CMK (cell line): ENCODE measurements at regions not wholly inside any gene's neighbourhood (a gene's known extent, or its start where the extent isn't known, plus 50 kb on each side); places are given as distances from the start of the nearest gene placed in this dataset.
"Not testable (repeated sequence)": the region's sequence is repeated elsewhere in the genome, so short reads cannot be mapped to it uniquely, and the experiment has no call there.

Experiments
- DNase-seq: peaks from one replicate; pipeline ENCODE4 v3.0.0-alpha.2; 2010; ENCODE audit warnings: low read depth

GRCh38 chr5:44048276-44048984 is 340.8 kb downstream of the FGF10 start:
- DNase-seq, result no peak

- no peak for DNase-seq
Observed at GRCh38 chr5:44046619-44047364, 342.4 kb downstream of the FGF10 start.

GRCh38 chr5:44044549-44044948 is 344.7 kb downstream of the FGF10 start:
- DNase-seq, result not testable (repeated sequence)

GRCh38 chr5:44028226-44028625 is 361.0 kb downstream of the FGF10 start:
- DNase-seq, result no peak

- DNase-seq, result no peak
Observed at GRCh38 chr5:44022622-44023021, 366.6 kb downstream of the FGF10 start.

- DNase-seq, result no peak
Observed at GRCh38 chr5:44011518-44011917, 377.7 kb downstream of the FGF10 start.

GRCh38 chr5:44002381-44002901 is 386.8 kb downstream of the FGF10 start:
- no peak for DNase-seq

- DNase-seq, result no peak
Observed at GRCh38 chr5:44001675-44002380, 387.4 kb downstream of the FGF10 start.

GRCh38 chr5:44001236-44001635 is 388.0 kb downstream of the FGF10 start:
- DNase-seq, result no peak

- no peak for DNase-seq
Observed at GRCh38 chr5:43997647-43998272, 391.5 kb downstream of the FGF10 start.

- DNase-seq, result no peak
Observed at GRCh38 chr5:43996221-43996620, 393.0 kb downstream of the FGF10 start.

GRCh38 chr5:43994352-43994708 is 391.4 kb downstream of the NNT start:
- no peak for DNase-seq

GRCh38 chr5:43993634-43994351 is 390.8 kb downstream of the NNT start:
- DNase-seq, result no peak

GRCh38 chr5:43985411-43985810 is 382.4 kb downstream of the NNT start:
- no peak for DNase-seq

GRCh38 chr5:43981556-43981955 is 378.6 kb downstream of the NNT start:
- no peak for DNase-seq

GRCh38 chr5:43973908-43974307 is 370.9 kb downstream of the NNT start:
- no peak for DNase-seq

GRCh38 chr5:43973318-43973717 is 370.3 kb downstream of the NNT start:
- DNase-seq, result no peak

- DNase-seq, result no peak
Observed at GRCh38 chr5:43967165-43967564, 364.2 kb downstream of the NNT start.

GRCh38 chr5:43959144-43959543 is 356.2 kb downstream of the NNT start:
- no peak for DNase-seq

GRCh38 chr5:43947935-43948334 is 345.0 kb downstream of the NNT start:
- DNase-seq, result no peak

- DNase-seq, result no peak
Observed at GRCh38 chr5:43941806-43942205, 338.8 kb downstream of the NNT start.

- no peak for DNase-seq
Observed at GRCh38 chr5:43940562-43940961, 337.6 kb downstream of the NNT start.
